ENCODE measurements at regions not wholly inside any gene's neighbourhood (a gene's known extent, or its start where the extent isn't known, plus 50 kb on each side); places are given as distances from the start of the nearest gene placed in this dataset.

- no peak for TF ChIP-seq CTCF (optimal IDR thresholded peaks at IDR 0.05 in 1 of 3, IDR thresholded peaks at IDR 0.05 in 1 of 3, conservative IDR thresholded peaks at IDR 0.05 in 1 of 3; ENCODE audit: extremely low read depth in 1 of 3, insufficient read depth in 2 of 3, low read length in 3 of 3)
- TF ChIP-seq EZH2 (IDR thresholded peaks at IDR 0.05; ENCODE audit: low read length), result no peak
These were observed 91.9 kb upstream of the PAGE3 start for GRCh38 chrX:55356609-55357008.
